ENCODE measurements at regions not wholly inside any gene's neighbourhood (a gene's known extent, or its start where the extent isn't known, plus 50 kb on each side); places are given as distances from the start of the nearest gene placed in this dataset.

DNA sequence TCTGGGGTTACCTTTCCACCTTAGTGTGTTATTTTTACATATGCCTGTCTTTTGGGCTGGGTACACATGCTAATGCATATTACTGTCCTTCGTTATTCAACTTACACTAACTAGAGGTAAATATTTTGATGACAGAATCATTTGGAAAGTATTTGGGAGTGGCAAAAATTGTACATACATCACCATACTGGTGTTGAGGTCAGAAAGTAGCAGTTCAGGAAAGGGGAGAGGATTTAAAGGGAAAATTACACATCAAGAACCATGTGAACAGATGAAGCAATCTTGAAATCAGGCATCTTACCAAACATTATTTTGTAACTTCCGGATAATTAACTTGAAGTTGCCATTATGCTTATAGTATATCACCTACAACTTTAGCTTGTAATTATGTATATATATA lies 379.7 kb downstream of the RND3 start:
- Mint-ChIP-seq H3K4me1 (ENCODE audit: low read depth) (no peaks in the 10 kb centered on the region), H3K9me3 (peaks cover 2% of the 10 kb centered on the region), H3K27ac (no peak overlapping the region), H3K27me3 (no peaks in the 10 kb centered on the region), H3K4me3 (no peak overlapping the region), H3K36me3 (ENCODE audit: low read depth) (no peaks in the 10 kb centered on the region)
- ChIA-PET CTCF (no interaction called here), POLR2A (no interaction called here)
- Histone ChIP-seq H3K36me3 (ENCODE audit: insufficient read depth, low read length) (no peaks in the 10 kb centered on the region), H3K27ac (ENCODE audit: low read depth in 1 of 2, low read length in 2 of 2) (no peak overlapping the region), H3K9me3 (ENCODE audit: control insufficient read depth in 1 of 2, insufficient read depth in 1 of 2, low read length in 2 of 2) (no peaks in the 10 kb centered on the region), H3K4me3 (ENCODE audit: low read length) (no peak overlapping the region), H3K27me3 (ENCODE audit: control insufficient read depth in 1 of 2, insufficient read depth in 2 of 2, low read length in 2 of 2) (no peaks in the 10 kb centered on the region), H3K4me1 (ENCODE audit: insufficient read depth, low read length) (no peaks in the 10 kb centered on the region)
- intact Hi-C loops (cut with DNase I, micrococcal nuclease): no loop called here
- DNase-seq: no peak
- TF ChIP-seq, protein P1, sequence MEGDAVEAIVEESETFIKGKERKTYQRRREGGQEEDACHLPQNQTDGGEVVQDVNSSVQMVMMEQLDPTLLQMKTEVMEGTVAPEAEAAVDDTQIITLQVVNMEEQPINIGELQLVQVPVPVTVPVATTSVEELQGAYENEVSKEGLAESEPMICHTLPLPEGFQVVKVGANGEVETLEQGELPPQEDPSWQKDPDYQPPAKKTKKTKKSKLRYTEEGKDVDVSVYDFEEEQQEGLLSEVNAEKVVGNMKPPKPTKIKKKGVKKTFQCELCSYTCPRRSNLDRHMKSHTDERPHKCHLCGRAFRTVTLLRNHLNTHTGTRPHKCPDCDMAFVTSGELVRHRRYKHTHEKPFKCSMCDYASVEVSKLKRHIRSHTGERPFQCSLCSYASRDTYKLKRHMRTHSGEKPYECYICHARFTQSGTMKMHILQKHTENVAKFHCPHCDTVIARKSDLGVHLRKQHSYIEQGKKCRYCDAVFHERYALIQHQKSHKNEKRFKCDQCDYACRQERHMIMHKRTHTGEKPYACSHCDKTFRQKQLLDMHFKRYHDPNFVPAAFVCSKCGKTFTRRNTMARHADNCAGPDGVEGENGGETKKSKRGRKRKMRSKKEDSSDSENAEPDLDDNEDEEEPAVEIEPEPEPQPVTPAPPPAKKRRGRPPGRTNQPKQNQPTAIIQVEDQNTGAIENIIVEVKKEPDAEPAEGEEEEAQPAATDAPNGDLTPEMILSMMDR (IDR thresholded peaks at IDR 0.05): no peak
- no peak for ATAC-seq (ENCODE audit: poor library complexity)

DNA sequence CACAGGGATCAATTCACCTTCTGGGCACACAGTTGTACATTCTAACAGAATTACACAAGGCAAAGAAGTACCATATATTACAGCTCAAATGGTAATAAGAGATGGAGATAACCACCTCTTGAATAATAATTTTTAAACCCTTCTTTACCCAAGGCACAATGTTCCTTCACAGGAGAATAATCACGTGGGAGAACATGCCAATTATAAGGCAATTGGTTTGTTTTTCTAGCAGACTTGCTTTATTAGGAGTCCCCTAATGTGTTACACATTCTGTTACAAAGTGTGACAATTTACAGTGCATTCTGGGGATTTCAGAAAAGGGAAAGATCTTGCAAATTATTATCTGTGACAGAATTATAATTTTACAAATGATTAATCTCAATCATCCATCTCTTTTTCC lies 380.3 kb downstream of the RND3 start:
- no peak overlapping the region for H3K4me3 ChIP-seq (ENCODE audit: low read length)
- no peak overlapping the region for H3K27ac Mint-ChIP-seq
- no peak overlapping the region for H3K27ac ChIP-seq (ENCODE audit: low read depth in 1 of 2, low read length in 2 of 2)
- DNase-seq (no peak), ATAC-seq (ENCODE audit: poor library complexity) (no peak)
- no peaks in the 10 kb centered on the region for H3K9me3 ChIP-seq (ENCODE audit: control insufficient read depth in 1 of 2, insufficient read depth in 1 of 2, low read length in 2 of 2)
- no peaks in the 10 kb centered on the region for H3K27me3 Mint-ChIP-seq
- H3K36me3 ChIP-seq (ENCODE audit: insufficient read depth, low read length): no peaks in the 10 kb centered on the region
- no peaks in the 10 kb centered on the region for H3K36me3 Mint-ChIP-seq (ENCODE audit: low read depth)
- H3K4me1 ChIP-seq (ENCODE audit: insufficient read depth, low read length): no peaks in the 10 kb centered on the region
- no peak overlapping the region for H3K4me3 Mint-ChIP-seq
- no peaks in the 10 kb centered on the region for H3K4me1 Mint-ChIP-seq (ENCODE audit: low read depth)
- TF ChIP-seq, protein P1 (IDR thresholded peaks at IDR 0.05): no peak
- POLR2A ChIA-PET: no interaction called here
- intact Hi-C loops (cut with DNase I, micrococcal nuclease): no loop called here
- peaks cover 2% of the 10 kb centered on the region for H3K9me3 Mint-ChIP-seq
- H3K27me3 ChIP-seq (ENCODE audit: control insufficient read depth in 1 of 2, insufficient read depth in 2 of 2, low read length in 2 of 2): no peaks in the 10 kb centered on the region
- CTCF ChIA-PET: no interaction called here

DNA sequence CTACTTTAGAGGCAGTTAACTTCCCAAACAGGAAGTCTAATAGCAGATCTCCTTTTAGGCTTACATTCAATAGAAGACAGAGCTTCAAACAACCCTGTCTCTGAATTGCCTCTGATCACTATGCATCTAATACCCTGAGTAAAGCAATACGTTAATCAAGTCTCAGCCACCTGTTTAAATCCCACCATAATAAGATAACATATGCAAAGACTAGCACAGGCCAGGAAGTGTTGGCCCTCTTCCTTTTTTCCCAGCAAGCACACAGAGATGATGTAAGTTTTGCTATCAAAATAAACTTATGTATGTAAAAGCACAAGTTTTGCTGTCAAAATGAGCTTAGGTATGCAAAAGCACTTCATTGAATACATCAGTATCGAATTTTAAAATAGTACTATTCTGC lies 385.5 kb downstream of the RND3 start:
- ATAC-seq (ENCODE audit: poor library complexity) (no peak), DNase-seq (no peak)
- Histone ChIP-seq H3K27ac (ENCODE audit: low read depth in 1 of 2, low read length in 2 of 2) (no peak overlapping the region), H3K4me1 (ENCODE audit: insufficient read depth, low read length) (no peaks in the 10 kb centered on the region), H3K36me3 (ENCODE audit: insufficient read depth, low read length) (no peaks in the 10 kb centered on the region), H3K9me3 (ENCODE audit: control insufficient read depth in 1 of 2, insufficient read depth in 1 of 2, low read length in 2 of 2) (no peaks in the 10 kb centered on the region), H3K27me3 (ENCODE audit: control insufficient read depth in 1 of 2, insufficient read depth in 2 of 2, low read length in 2 of 2) (no peaks in the 10 kb centered on the region), H3K4me3 (ENCODE audit: low read length) (no peak overlapping the region)
- no peak overlapping the region for H3K27ac Mint-ChIP-seq
- peaks cover 2% of the 10 kb centered on the region for H3K9me3 Mint-ChIP-seq
- no peaks in the 10 kb centered on the region for H3K36me3 Mint-ChIP-seq (ENCODE audit: low read depth)
- H3K4me3 Mint-ChIP-seq: no peak overlapping the region
- intact Hi-C loops (cut with DNase I, micrococcal nuclease): no loop called here
- ChIA-PET CTCF (no interaction called here), POLR2A (no interaction called here)
- TF ChIP-seq, protein P1 (IDR thresholded peaks at IDR 0.05): no peak
- H3K4me1 Mint-ChIP-seq (ENCODE audit: low read depth): no peaks in the 10 kb centered on the region
- no peaks in the 10 kb centered on the region for H3K27me3 Mint-ChIP-seq

Measured in CD4-positive, alpha-beta T cell (primary cell).